Thyroid gland (tissue), 4 donors: ENCODE measurements at regions not wholly inside any gene's neighbourhood (a gene's known extent, or its start where the extent isn't known, plus 50 kb on each side); places are given as distances from the start of the nearest gene placed in this dataset.

Source experiments
- POLR2A ChIP-seq, 2 donors: fragments of 450-650 bp; IDR thresholded peaks; one replicate each; pipeline ENCODE4 v1.6.1; 2017; ENCODE audit warnings: antibody characterized with exemption in 2 of 2, mild to moderate bottlenecking in 2 of 2, moderate library complexity in 1 of 2
- TF ChIP-seq, protein P1 (sequence below), 6 experiments: fragments of 200-600 bp in 3 of 6; fragments of 450-650 bp in 3 of 6; sonication (generic) in 3 of 6; IDR thresholded peaks; one replicate each; pipeline ENCODE4 v1.5.1; 2016 to 2019; ENCODE audit warnings: antibody characterized with exemption in 6 of 6, mild to moderate bottlenecking in 2 of 6, inconsistent platforms in 1 of 6, moderate library complexity in 1 of 6

DNA sequence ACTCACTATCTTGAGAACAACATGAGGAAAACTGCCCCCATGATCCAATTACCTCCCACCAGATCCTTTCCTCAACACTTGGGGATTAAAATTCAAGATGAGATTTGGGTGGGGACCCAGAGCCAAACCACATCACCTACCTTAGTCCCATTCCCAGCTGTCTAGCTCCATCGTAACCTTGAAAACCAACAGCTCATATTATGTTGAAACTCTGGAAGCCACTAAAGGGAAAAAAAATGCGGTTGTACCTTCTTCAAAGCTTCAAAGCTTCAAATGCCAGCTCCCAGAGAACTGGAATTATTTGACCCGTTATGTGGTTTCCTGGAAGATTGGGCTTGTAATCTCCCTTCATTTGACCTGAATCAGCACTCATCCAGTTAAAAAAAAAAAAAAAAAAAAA is 223.1 kb upstream of the GPC6 start:
- TF ChIP-seq, protein P1, sequence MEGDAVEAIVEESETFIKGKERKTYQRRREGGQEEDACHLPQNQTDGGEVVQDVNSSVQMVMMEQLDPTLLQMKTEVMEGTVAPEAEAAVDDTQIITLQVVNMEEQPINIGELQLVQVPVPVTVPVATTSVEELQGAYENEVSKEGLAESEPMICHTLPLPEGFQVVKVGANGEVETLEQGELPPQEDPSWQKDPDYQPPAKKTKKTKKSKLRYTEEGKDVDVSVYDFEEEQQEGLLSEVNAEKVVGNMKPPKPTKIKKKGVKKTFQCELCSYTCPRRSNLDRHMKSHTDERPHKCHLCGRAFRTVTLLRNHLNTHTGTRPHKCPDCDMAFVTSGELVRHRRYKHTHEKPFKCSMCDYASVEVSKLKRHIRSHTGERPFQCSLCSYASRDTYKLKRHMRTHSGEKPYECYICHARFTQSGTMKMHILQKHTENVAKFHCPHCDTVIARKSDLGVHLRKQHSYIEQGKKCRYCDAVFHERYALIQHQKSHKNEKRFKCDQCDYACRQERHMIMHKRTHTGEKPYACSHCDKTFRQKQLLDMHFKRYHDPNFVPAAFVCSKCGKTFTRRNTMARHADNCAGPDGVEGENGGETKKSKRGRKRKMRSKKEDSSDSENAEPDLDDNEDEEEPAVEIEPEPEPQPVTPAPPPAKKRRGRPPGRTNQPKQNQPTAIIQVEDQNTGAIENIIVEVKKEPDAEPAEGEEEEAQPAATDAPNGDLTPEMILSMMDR (IDR thresholded peaks at IDR 0.05) = no peak
- TF ChIP-seq POLR2A (IDR thresholded peaks at IDR 0.05) = no peak
